HFFc6 (cell line): ENCODE measurements at regions not wholly inside any gene's neighbourhood (a gene's known extent, or its start where the extent isn't known, plus 50 kb on each side); places are given as distances from the start of the nearest gene placed in this dataset.

Source experiments
- DNase-seq: peaks from one replicate; pipeline ENCODE4 v3.0.0-alpha.2; 2018
- H3K27ac Mint-ChIP-seq: 2 replicates; pipeline ENCODE4 v1.8.0; 2020; ENCODE audit warnings: mild to moderate bottlenecking, mixed read lengths
- H3K27me3 Mint-ChIP-seq: 2 replicates; pipeline ENCODE4 v1.8.0; 2021; ENCODE audit warnings: mild to moderate bottlenecking, moderate library complexity, mixed read lengths; ENCODE audit not compliant: insufficient read depth
- H3K36me3 Mint-ChIP-seq: 2 replicates; pipeline ENCODE4 v1.8.0; 2021; ENCODE audit warnings: low read depth, mixed read lengths
- H3K4me1 Mint-ChIP-seq: 2 replicates; pipeline ENCODE4 v1.8.0; 2020; ENCODE audit warnings: low read depth, mixed read lengths
- H3K4me3 Mint-ChIP-seq: 2 replicates; pipeline ENCODE4 v1.8.0; 2020; ENCODE audit warnings: mild to moderate bottlenecking, moderate library complexity, mixed read lengths
- H3K9me3 Mint-ChIP-seq: 2 replicates; pipeline ENCODE4 v1.8.0; 2020; ENCODE audit warnings: mild to moderate bottlenecking, mixed read lengths
- CTCF ChIP-seq: fragments of 200-600 bp; sonication (generic); IDR thresholded peaks from 2 replicates; pipeline ENCODE4 v1.5.0; 2021; ENCODE audit warnings: antibody characterized with exemption, mild to moderate bottlenecking

GRCh38 chr6:105484238-105485161 lies 81.6 kb upstream of the PREP start:
- H3K36me3 Mint-ChIP-seq = no peaks in the 10 kb centered on the region
- H3K9me3 Mint-ChIP-seq = no peaks in the 10 kb centered on the region
- no peaks in the 10 kb centered on the region; the same call in 1 of the 2 replicates for H3K27me3 Mint-ChIP-seq
- peaks cover 58% of the 10 kb centered on the region for H3K4me1 Mint-ChIP-seq
- H3K27ac Mint-ChIP-seq = peak overlapping the region; percentile 39
- peak overlapping the region; percentile 59 for H3K4me3 Mint-ChIP-seq
- peak; percentile 52 for DNase-seq
- peak; percentile 96 for TF ChIP-seq CTCF

DNA sequence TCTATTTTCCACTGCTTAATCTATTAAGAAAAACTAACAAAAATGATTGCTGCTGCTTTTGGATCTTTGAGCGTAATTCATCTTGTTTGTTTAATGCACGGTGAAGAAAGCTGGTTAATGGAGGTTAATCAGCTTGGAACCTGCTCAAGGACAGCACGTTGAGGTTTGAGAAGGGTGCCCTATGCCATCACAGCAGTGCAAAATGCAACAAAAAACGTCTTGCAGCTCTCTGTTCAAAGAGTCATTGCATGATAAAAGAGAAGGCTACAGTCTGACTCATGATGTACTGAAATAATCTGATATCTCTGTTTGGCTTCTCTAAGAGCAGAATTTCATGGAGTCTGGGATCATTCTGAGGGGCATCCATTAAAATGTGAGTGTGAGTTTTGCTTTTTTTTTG lies 80.6 kb upstream of the PREP start:
- Mint-ChIP-seq H3K4me1 (peaks cover 47% of the 10 kb centered on the region), H3K27me3 (no peaks in the 10 kb centered on the region; the same call in 1 of the 2 replicates), H3K27ac (peak overlapping the region; percentile 39), H3K36me3 (no peaks in the 10 kb centered on the region), H3K4me3 (peak overlapping the region; percentile 75), H3K9me3 (no peaks in the 10 kb centered on the region)
- DNase-seq = peak; percentile 67
- no peak for TF ChIP-seq CTCF

DNA sequence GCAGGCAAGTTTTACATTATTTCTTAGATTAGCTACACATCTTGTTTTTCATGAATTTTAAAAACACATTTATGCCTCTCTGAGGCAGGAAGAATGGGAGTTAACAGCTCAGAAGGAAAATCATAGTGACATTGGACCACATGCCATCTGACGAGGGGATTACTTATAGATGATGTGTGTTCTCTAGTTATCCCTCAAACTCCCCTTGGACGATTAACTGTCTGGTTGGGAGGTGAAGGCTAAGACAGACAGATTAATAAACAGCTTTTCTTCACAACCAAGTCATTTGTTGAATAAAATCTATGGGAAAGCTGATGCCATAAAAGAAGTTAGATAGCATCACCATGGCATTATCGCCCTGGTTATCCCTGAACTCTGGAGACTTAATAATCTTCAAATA lies 80.0 kb upstream of the PREP start:
- no peak for TF ChIP-seq CTCF
- no peak for DNase-seq
- Mint-ChIP-seq H3K4me1 (peaks cover 42% of the 10 kb centered on the region), H3K36me3 (no peaks in the 10 kb centered on the region), H3K4me3 (peak overlapping the region; percentile 75; the same call in 1 of the 2 replicates), H3K27me3 (no peaks in the 10 kb centered on the region; the same call in 1 of the 2 replicates), H3K27ac (peak overlapping the region; percentile 39; the same call in 1 of the 2 replicates), H3K9me3 (no peaks in the 10 kb centered on the region)

DNA sequence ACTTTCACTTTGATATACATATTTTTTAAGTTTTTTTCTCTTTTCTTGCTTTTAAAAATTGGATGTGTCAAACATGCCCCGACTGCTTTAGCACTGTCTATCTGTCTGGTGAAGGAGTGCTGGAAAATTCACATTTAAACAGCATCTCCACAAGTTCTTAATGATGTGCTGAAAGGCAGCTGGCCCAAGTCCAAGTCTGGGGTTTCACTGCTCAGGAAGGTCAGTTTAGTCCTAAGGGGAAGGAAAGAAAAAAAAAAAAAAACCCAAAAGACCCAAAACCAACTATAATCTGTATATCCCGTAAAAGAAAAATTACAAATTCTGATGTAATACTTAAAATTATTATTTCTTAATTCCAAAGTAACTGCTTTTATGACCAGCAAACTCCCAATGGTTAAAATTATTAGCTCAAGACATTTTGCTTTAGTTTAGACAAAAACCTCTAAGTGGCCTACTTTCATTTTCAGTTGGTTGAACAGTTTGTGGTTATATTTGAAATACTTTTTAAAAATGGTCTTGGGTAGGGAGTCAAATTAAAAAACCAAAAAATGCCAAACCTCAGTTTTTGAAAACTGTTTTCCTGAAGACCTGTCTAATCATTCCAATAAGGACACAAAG lies 79.5 kb upstream of the PREP start:
- Mint-ChIP-seq H3K36me3 (peaks cover 3% of the 10 kb centered on the region), H3K27me3 (no peaks in the 10 kb centered on the region; the same call in 1 of the 2 replicates), H3K27ac (peak overlapping the region; percentile 56; the same call in 1 of the 2 replicates), H3K9me3 (no peaks in the 10 kb centered on the region; the same call in 1 of the 2 replicates), H3K4me3 (peak overlapping the region; percentile 58), H3K4me1 (peaks cover 40% of the 10 kb centered on the region)
- DNase-seq = no peak
- TF ChIP-seq CTCF = no peak

DNA sequence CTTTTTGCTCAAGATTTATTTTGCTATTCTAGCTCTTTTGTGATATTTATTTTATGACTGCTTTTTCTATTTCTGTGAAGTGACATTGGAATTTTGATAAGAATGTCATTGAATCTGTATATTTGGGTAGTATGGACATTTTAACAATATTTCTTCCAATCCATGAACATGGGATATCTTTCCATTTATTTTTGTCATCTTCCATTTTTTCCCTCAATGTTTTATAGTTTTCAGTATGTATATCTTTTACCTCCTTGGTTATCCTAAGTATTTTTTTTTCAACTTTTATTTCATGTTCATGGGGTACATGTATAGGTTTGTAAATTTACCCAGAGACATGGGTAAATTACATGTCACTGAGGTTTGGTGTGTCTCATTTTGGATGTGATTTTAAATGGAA lies 74.1 kb upstream of the PREP start:
- Mint-ChIP-seq H3K27ac (no peak overlapping the region), H3K9me3 (peaks cover 11% of the 10 kb centered on the region), H3K36me3 (peaks cover 15% of the 10 kb centered on the region), H3K4me3 (no peak overlapping the region), H3K4me1 (peaks cover 4% of the 10 kb centered on the region), H3K27me3 (no peaks in the 10 kb centered on the region)
- no peak for TF ChIP-seq CTCF
- no peak for DNase-seq
